ENCODE measurements at regions not wholly inside any gene's neighbourhood (a gene's known extent, or its start where the extent isn't known, plus 50 kb on each side); places are given as distances from the start of the nearest gene placed in this dataset.

DNA sequence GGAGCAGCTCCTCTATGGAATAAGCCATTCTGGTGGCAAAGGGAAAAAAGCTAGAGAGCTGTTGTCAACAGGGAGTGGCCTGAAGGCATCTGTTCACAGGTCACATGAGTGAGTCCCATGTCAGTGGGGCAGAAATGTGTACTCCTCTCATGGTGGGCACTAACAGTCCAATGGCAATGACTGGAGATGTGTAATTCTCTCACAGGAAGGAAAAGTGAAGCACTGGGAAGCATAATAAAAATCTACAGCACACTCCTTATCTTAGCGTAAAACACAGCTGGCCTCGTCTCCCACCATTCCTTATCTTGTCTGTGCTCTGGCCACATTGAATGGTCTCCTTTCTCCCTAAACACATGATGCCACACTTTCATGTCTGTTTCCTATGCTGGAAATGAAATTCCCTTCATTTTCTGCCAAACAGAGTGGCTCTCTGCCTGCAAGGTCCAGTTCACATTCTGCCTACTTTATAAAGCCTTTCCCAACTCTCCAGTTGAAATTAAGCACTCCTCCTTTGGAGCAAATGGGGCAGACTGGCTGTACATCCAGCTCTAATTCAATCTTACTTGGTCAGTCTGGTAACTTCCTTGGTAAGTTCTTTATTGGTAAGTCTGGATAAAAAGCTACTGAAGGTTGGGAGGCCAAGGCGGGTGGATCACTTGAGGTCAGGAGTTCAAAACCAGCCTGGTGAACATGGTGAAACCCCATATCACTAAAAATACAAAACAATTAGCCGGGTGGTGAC lies 139.8 kb downstream of the RPL22L1 start:
- TF ChIP-seq EZH2phosphoT487 (IDR thresholded peaks at IDR 0.05; ENCODE audit: borderline replicate concordance): no peak
- TF ChIP-seq, protein P1, sequence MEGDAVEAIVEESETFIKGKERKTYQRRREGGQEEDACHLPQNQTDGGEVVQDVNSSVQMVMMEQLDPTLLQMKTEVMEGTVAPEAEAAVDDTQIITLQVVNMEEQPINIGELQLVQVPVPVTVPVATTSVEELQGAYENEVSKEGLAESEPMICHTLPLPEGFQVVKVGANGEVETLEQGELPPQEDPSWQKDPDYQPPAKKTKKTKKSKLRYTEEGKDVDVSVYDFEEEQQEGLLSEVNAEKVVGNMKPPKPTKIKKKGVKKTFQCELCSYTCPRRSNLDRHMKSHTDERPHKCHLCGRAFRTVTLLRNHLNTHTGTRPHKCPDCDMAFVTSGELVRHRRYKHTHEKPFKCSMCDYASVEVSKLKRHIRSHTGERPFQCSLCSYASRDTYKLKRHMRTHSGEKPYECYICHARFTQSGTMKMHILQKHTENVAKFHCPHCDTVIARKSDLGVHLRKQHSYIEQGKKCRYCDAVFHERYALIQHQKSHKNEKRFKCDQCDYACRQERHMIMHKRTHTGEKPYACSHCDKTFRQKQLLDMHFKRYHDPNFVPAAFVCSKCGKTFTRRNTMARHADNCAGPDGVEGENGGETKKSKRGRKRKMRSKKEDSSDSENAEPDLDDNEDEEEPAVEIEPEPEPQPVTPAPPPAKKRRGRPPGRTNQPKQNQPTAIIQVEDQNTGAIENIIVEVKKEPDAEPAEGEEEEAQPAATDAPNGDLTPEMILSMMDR (conservative IDR thresholded peaks at IDR 0.05; ENCODE audit: low read length): no peak
